ENCODE measurements at regions not wholly inside any gene's neighbourhood (a gene's known extent, or its start where the extent isn't known, plus 50 kb on each side); places are given as distances from the start of the nearest gene placed in this dataset.

DNA sequence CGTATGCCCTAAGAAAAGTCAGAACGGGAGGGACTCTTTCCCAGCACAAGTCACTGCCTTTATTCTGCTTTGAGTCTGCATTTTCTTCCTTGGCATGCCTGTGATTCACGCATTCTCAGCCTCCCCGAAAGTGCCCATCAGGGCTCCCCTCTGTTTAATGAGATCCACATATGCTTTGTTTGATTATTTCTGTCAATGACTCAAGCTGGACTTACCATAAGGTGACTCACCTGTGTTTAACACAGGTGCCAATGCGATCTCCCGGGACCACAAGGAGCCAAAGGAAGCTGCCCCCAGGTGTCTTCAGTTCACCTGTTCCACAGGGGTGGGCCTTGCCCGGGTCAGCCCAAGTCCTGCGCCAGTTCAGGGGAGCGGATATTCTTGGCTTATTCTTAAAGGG, 386.0 kb upstream of the SHH start:
- H3K9me3 ChIP-seq = no peaks in the 10 kb centered on the region
- H3K27me3 ChIP-seq = no peaks in the 10 kb centered on the region
- no peak overlapping the region for H3K4me3 ChIP-seq
- ATAC-seq (no peak), DNase-seq (no peak)
- TF ChIP-seq, protein P1, sequence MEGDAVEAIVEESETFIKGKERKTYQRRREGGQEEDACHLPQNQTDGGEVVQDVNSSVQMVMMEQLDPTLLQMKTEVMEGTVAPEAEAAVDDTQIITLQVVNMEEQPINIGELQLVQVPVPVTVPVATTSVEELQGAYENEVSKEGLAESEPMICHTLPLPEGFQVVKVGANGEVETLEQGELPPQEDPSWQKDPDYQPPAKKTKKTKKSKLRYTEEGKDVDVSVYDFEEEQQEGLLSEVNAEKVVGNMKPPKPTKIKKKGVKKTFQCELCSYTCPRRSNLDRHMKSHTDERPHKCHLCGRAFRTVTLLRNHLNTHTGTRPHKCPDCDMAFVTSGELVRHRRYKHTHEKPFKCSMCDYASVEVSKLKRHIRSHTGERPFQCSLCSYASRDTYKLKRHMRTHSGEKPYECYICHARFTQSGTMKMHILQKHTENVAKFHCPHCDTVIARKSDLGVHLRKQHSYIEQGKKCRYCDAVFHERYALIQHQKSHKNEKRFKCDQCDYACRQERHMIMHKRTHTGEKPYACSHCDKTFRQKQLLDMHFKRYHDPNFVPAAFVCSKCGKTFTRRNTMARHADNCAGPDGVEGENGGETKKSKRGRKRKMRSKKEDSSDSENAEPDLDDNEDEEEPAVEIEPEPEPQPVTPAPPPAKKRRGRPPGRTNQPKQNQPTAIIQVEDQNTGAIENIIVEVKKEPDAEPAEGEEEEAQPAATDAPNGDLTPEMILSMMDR (IDR thresholded peaks at IDR 0.05 in 4 of 5, conservative IDR thresholded peaks at IDR 0.05 in 1 of 5) = no peak
- H3K4me1 ChIP-seq = no peaks in the 10 kb centered on the region
- intact Hi-C loops (cut with DNase I; ENCODE audit: low total_unique reads) = no loop called here
- H3K27ac ChIP-seq = no peak overlapping the region
- in situ Hi-C loops (cut with MboI; ENCODE audit: low sequenced_read_pairs in 4 of 4) = no loop called here
- H3K36me3 ChIP-seq = no peaks in the 10 kb centered on the region

DNA sequence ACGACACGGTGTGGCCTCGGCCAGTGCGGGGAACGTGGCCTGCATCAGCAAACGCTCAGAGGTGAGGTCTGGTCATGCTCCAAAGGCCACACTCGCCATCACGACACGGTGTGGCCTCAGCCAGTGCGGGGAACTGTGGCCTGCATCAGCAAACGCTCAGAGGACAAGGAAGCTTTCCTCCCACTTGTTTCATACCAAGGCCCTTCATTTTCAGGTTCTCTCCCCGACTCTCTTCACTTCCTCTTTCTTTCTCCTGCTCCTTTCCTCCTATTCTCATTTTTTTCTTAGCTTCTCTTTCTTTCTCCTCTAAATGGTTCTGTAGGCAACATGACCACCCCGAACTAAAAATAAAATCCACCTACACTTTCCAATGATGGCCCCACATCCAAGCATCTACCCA, 384.4 kb upstream of the SHH start:
- H3K27ac ChIP-seq = no peak overlapping the region
- TF ChIP-seq, protein P1 (IDR thresholded peaks at IDR 0.05 in 4 of 5, conservative IDR thresholded peaks at IDR 0.05 in 1 of 5) = no peak
- TF ChIP-seq POLR2A (IDR thresholded peaks at IDR 0.05) = no peak
- ATAC-seq (no peak), DNase-seq (no peak)
- H3K9me3 ChIP-seq = no peaks in the 10 kb centered on the region
- no peaks in the 10 kb centered on the region for H3K27me3 ChIP-seq
- no peak overlapping the region for H3K4me3 ChIP-seq
- in situ Hi-C loops (cut with MboI; ENCODE audit: low sequenced_read_pairs in 4 of 4) = no loop called here
- no peaks in the 10 kb centered on the region for H3K36me3 ChIP-seq
- H3K4me1 ChIP-seq = no peaks in the 10 kb centered on the region
- intact Hi-C loops (cut with DNase I; ENCODE audit: low total_unique reads) = no loop called here

DNA sequence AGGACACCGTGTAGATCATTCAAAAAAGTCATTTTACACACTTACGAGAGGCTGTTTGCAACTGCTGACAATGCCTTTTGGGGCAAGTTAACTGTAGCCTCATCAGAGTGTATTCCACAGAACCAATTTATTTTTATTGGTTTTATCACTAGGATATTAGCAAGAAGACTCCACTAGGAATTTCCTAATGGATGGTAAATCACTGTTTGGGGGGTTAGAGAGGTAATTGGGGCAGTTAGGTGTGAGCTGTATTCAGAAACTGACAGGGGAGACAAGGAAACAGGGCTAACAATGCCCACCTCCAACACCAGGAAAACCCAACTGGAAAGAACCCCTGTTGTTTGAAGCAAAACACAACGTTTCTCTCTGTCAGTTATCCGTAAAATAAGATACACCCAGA, 383.0 kb upstream of the SHH start:
- H3K4me1 ChIP-seq = no peaks in the 10 kb centered on the region

DNA sequence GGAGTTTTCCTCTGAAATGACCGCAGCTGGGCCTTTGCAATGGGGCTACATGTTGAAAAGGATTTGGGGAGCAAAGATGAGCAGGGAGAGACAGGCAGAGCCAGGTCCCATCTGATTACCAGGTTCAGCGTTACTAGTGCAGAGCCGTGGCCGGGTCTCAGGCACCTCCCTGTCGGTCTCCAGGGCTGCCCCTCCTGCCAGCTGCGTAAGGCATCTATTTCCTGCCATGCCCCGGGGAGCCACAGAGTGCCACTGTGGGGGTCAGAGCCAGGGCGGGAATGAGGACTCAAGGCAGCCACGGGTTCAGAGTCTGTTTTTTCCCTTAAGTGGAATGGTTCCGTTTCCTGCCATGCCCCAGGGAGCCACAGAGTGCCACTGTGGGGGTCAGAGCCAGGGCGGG, 382.6 kb upstream of the SHH start:
- no peak overlapping the region for H3K4me3 ChIP-seq
- ATAC-seq (no peak), DNase-seq (no peak)
- no peaks in the 10 kb centered on the region for H3K4me1 ChIP-seq
- no peaks in the 10 kb centered on the region for H3K27me3 ChIP-seq
- in situ Hi-C loops (cut with MboI; ENCODE audit: low sequenced_read_pairs in 4 of 4) = no loop called here
- TF ChIP-seq POLR2A (IDR thresholded peaks at IDR 0.05) = no peak
- TF ChIP-seq, protein P1 (IDR thresholded peaks at IDR 0.05 in 4 of 5, conservative IDR thresholded peaks at IDR 0.05 in 1 of 5) = no peak
- H3K27ac ChIP-seq = no peak overlapping the region
- H3K36me3 ChIP-seq = no peaks in the 10 kb centered on the region
- intact Hi-C loops (cut with DNase I; ENCODE audit: low total_unique reads) = no loop called here
- no peaks in the 10 kb centered on the region for H3K9me3 ChIP-seq

More for the DNA sequence above, 383.0 kb upstream of the SHH start:
- in situ Hi-C loops (cut with MboI; ENCODE audit: low sequenced_read_pairs in 4 of 4) = no loop called here
- TF ChIP-seq POLR2A (IDR thresholded peaks at IDR 0.05) = no peak
- TF ChIP-seq, protein P1 (IDR thresholded peaks at IDR 0.05 in 4 of 5, conservative IDR thresholded peaks at IDR 0.05 in 1 of 5) = no peak
- no peak overlapping the region for H3K4me3 ChIP-seq
- no peaks in the 10 kb centered on the region for H3K27me3 ChIP-seq
- DNase-seq (no peak), ATAC-seq (no peak)
- H3K36me3 ChIP-seq = no peaks in the 10 kb centered on the region
- no peaks in the 10 kb centered on the region for H3K9me3 ChIP-seq
- no peak overlapping the region for H3K27ac ChIP-seq
- intact Hi-C loops (cut with DNase I; ENCODE audit: low total_unique reads) = no loop called here

DNA sequence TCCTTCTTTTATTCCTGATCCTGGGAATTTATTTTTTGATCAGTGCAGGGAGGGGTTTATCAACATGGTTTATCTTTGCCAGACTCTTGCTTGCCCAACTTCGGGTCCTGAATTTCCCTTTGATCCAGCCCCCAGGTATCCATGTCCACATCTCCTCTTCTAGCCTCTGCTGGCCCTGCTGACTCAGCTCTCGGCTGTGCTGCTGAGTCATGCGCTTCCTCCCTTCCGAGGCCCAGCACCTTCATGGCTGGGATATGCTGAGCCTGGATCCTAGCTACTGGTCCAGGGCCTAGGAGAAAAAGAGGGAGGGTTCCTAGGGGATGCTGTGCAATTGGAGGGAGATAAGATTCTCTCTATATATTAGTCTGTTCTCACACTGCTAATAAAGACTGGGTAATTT, 380.7 kb upstream of the SHH start:
- Histone ChIP-seq H3K27me3 (no peaks in the 10 kb centered on the region), H3K4me1 (no peaks in the 10 kb centered on the region), H3K36me3 (no peaks in the 10 kb centered on the region), H3K27ac (no peak overlapping the region), H3K9me3 (no peaks in the 10 kb centered on the region), H3K4me3 (no peak overlapping the region)
- in situ Hi-C loops (cut with MboI; ENCODE audit: low sequenced_read_pairs in 4 of 4) = no loop called here
- TF ChIP-seq POLR2A (IDR thresholded peaks at IDR 0.05) = no peak
- intact Hi-C loops (cut with DNase I; ENCODE audit: low total_unique reads) = no loop called here
- DNase-seq = no peak
- no peak for ATAC-seq

Measured in gastrocnemius medialis (tissue), 4 donors.